OCI-LY7 (cell line): ENCODE measurements at regions not wholly inside any gene's neighbourhood (a gene's known extent, or its start where the extent isn't known, plus 50 kb on each side); places are given as distances from the start of the nearest gene placed in this dataset.

ENCODE experiments used
- BruUV-seq: library from RNA; stranded (reverse); fragments of 400-500 nt; replicated peaks from 2 replicates; lab custom pipeline; 2021; lab: Mats Ljungman, UMichigan
- CTCF ChIA-PET: fragments of 300-600 bp; sonication (Branson Sonifier 250); formaldehyde crosslinking; loops from one replicate; lab custom pipeline; 2022; ENCODE audit warnings: antibody characterized with exemption; ENCODE audit not compliant: unreplicated experiment; lab: Charles Lee
- POLR2A ChIA-PET: fragments of 300-600 bp; sonication (Branson Sonifier 250); formaldehyde crosslinking; loops from one replicate; lab custom pipeline; 2022; ENCODE audit warnings: antibody characterized with exemption; lab: Charles Lee
- DNase-seq: peaks from one replicate; pipeline ENCODE4 v3.0.0-alpha.2; 2015; ENCODE audit warnings: low spot score
- H2AFZ ChIP-seq: fragments of 200-600 bp; sonication (generic), shearing (Covaris generic); 2 replicates; pipeline ENCODE4 v1.6.1; 2014; ENCODE audit warnings: mild to moderate bottlenecking, antibody characterized with exemption, low read length, moderate library complexity
- H3K27ac ChIP-seq: fragments of 200-600 bp; sonication (generic); 2 replicates; pipeline ENCODE4 v1.5.1; 2014; ENCODE audit warnings: mixed run types, low read depth, mild to moderate bottlenecking, moderate library complexity, low read length, inconsistent platforms; ENCODE audit not compliant: poor library complexity, severe bottlenecking
- H3K36me3 ChIP-seq: fragments of 200-600 bp; sonication (generic); 2 replicates; pipeline ENCODE4 v1.6.1; 2014; ENCODE audit warnings: mild to moderate bottlenecking, antibody characterized with exemption, low read length, moderate library complexity, mixed read lengths; ENCODE audit not compliant: insufficient read depth
- H3K4me1 ChIP-seq: fragments of 200-600 bp; sonication (generic); 2 replicates; pipeline ENCODE4 v1.5.1; 2014; ENCODE audit warnings: mild to moderate bottlenecking, low read length; ENCODE audit not compliant: insufficient read depth, poor library complexity, severe bottlenecking
- H3K4me2 ChIP-seq: fragments of 200-600 bp; sonication (generic); 2 replicates; pipeline ENCODE4 v1.6.1; 2014; ENCODE audit warnings: mild to moderate bottlenecking, low read length
- H3K4me3 ChIP-seq: fragments of 200-600 bp; sonication (generic); 2 replicates; pipeline ENCODE4 v1.5.1; 2014; ENCODE audit warnings: mild to moderate bottlenecking, low read depth, low read length; ENCODE audit not compliant: poor library complexity, severe bottlenecking
- H3K79me2 ChIP-seq: fragments of 200-600 bp; sonication (generic); 2 replicates; pipeline ENCODE4 v1.6.1; 2016; ENCODE audit warnings: low read depth, mild to moderate bottlenecking, low read length, moderate library complexity, mixed read lengths; ENCODE audit not compliant: insufficient read depth
- H3K9me2 ChIP-seq: fragments of 200-600 bp; sonication (generic); 2 replicates; pipeline ENCODE4 v1.6.1; 2016; ENCODE audit warnings: mild to moderate bottlenecking, low read length, mixed read lengths; ENCODE audit not compliant: insufficient read depth
- H3K9me3 ChIP-seq: fragments of 200-600 bp; sonication (generic); 2 replicates; pipeline ENCODE4 v1.6.1; 2014; ENCODE audit warnings: mild to moderate bottlenecking, mixed run types, low read length, mixed read lengths
- H4K20me1 ChIP-seq: fragments of 200-600 bp; sonication (generic); 2 replicates; pipeline ENCODE4 v1.6.1; 2014; ENCODE audit warnings: mild to moderate bottlenecking, antibody characterized with exemption, low read length, moderate library complexity, mixed read lengths; ENCODE audit not compliant: insufficient read depth
- EZH2phosphoT487 ChIP-seq: fragments of 200-600 bp; sonication (generic); IDR thresholded peaks from 2 replicates; pipeline ENCODE4 v1.6.1; 2018; ENCODE audit warnings: low read depth, borderline replicate concordance, mild to moderate bottlenecking, mixed run types, antibody characterized with exemption, low read length, moderate library complexity, mixed read lengths
- intact Hi-C: fragments of 100-400 bp; cut with micrococcal nuclease; formaldehyde crosslinking; loops from one replicate; pipeline ENCODE4 v1.10.0; 2022; ENCODE audit not compliant: unreplicated experiment
- TF ChIP-seq, protein P1 (sequence below): fragments of 200-600 bp; sonication (generic); conservative IDR thresholded peaks from 2 replicates; pipeline ENCODE4 v1.5.1; 2014; ENCODE audit warnings: mild to moderate bottlenecking, antibody characterized with exemption, low read length, moderate library complexity, mixed read lengths

GRCh38 chrX:46317163-46317562 is 228.1 kb downstream of the ZNF674 start:
- TF ChIP-seq, protein P1, sequence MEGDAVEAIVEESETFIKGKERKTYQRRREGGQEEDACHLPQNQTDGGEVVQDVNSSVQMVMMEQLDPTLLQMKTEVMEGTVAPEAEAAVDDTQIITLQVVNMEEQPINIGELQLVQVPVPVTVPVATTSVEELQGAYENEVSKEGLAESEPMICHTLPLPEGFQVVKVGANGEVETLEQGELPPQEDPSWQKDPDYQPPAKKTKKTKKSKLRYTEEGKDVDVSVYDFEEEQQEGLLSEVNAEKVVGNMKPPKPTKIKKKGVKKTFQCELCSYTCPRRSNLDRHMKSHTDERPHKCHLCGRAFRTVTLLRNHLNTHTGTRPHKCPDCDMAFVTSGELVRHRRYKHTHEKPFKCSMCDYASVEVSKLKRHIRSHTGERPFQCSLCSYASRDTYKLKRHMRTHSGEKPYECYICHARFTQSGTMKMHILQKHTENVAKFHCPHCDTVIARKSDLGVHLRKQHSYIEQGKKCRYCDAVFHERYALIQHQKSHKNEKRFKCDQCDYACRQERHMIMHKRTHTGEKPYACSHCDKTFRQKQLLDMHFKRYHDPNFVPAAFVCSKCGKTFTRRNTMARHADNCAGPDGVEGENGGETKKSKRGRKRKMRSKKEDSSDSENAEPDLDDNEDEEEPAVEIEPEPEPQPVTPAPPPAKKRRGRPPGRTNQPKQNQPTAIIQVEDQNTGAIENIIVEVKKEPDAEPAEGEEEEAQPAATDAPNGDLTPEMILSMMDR, result no peak
- Histone ChIP-seq H3K36me3 (no peaks in the 10 kb centered on the region), H2AFZ (no peak overlapping the region), H3K79me2 (no peaks in the 10 kb centered on the region), H3K9me2 (no peaks in the 10 kb centered on the region), H3K27ac (no peak overlapping the region), H4K20me1 (no peaks in the 10 kb centered on the region), H3K9me3 (no peaks in the 10 kb centered on the region), H3K4me1 (no peaks in the 10 kb centered on the region), H3K4me3 (no peak overlapping the region), H3K4me2 (no peak overlapping the region)
- no peak for DNase-seq
- intact Hi-C loops, result no loop called here
- ChIA-PET POLR2A (no interaction called here), CTCF (no interaction called here)
- no TSS peak for BruUV-seq

DNA sequence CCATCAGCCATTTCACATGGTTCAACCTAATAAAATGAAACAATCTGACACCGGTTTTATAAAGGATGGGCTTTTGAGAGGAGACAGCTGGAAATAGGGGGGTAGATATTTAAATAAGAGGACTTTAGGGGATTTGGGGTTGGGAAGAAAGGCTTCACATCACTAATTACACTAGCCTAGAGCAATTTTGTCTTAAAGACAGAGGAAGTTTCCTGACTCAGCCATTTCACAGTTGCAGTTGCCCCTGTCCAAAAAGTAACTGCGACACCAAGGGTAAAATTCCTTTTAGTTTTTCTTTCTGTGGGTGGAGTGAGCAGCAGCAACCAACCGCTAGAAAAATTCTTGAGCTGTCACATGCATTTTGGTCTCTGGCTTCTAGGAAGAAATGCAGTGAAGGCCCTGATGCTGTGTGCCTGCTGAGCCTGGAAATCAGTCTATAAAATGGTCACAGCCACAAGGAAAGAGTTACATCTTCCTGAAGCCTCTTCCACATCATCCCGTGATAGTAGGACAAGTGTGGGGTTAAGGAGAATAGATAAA is 233.6 kb downstream of the ZNF674 start:
- DNase-seq, result no peak
- TF ChIP-seq, protein P1, result no peak
- no peak for TF ChIP-seq EZH2phosphoT487
- ChIA-PET POLR2A (no interaction called here), CTCF (no interaction called here)
- Histone ChIP-seq H3K36me3 (no peaks in the 10 kb centered on the region), H3K4me3 (no peak overlapping the region), H4K20me1 (no peaks in the 10 kb centered on the region), H3K9me2 (no peaks in the 10 kb centered on the region), H3K79me2 (no peaks in the 10 kb centered on the region), H2AFZ (no peak overlapping the region), H3K9me3 (no peaks in the 10 kb centered on the region), H3K4me1 (no peaks in the 10 kb centered on the region), H3K4me2 (no peak overlapping the region), H3K27ac (no peak overlapping the region)
- no TSS peak for BruUV-seq
- intact Hi-C loops, result no loop called here

DNA sequence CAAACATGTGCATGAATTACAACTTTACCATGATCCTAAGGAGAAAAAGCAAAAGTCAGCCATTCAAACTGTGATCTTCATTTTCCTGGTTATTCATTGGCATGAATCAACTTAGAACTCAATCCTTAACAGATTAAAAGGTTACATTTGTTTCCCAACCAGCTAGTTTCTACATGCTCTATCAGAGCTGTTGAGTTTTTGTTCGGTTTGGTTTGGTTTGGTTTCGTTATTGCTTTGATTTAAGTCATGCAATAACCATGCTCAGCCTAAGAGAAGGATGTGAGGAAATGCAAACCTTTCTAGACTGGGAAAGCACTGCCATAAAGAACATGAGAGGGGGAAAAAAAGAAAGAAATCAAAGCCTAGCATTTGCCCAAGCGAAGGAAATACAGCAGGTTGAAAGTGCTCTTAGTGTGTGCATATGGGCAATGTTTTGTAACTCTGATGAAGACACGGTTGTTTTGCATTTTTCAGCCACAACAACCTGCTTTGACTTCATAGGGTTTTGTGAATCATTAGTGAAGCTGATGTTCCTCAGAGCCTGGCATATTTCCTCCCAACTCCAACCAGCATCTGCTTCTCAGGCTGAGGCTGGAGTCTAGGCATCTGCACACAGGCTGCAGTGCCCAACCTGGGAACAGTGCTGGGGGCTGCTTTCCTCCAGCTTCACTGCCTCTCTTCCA is 234.3 kb downstream of the ZNF674 start:
- no peak overlapping the region for H3K4me3 ChIP-seq
- no peaks in the 10 kb centered on the region for H3K79me2 ChIP-seq
- H3K9me3 ChIP-seq, result no peaks in the 10 kb centered on the region
- H3K36me3 ChIP-seq, result no peaks in the 10 kb centered on the region
- H3K9me2 ChIP-seq, result no peaks in the 10 kb centered on the region
- BruUV-seq, result no TSS peak
- ChIA-PET CTCF (no interaction called here), POLR2A (no interaction called here)
- no peak for DNase-seq
- no peak overlapping the region for H3K4me2 ChIP-seq
- no peak overlapping the region for H2AFZ ChIP-seq
- intact Hi-C loops, result no loop called here
- TF ChIP-seq, protein P1, result no peak
- TF ChIP-seq EZH2phosphoT487, result no peak
- H3K27ac ChIP-seq, result no peak overlapping the region
- H3K4me1 ChIP-seq, result no peaks in the 10 kb centered on the region
- no peaks in the 10 kb centered on the region for H4K20me1 ChIP-seq
